GM12878 (cell line): ENCODE measurements at regions not wholly inside any gene's neighbourhood (a gene's known extent, or its start where the extent isn't known, plus 50 kb on each side); places are given as distances from the start of the nearest gene placed in this dataset.

ENCODE experiments used
- ATAC-seq: fragments of 200-7000 bp; cut with Tn5 transposase; 3 replicates; pipeline ENCODE4 v1.9.1; 2020; ENCODE audit warnings: mild to moderate bottlenecking, moderate library complexity
- BruUV-seq: library from RNA; stranded (reverse); fragments of 400-500 nt; replicated peaks from 2 replicates; lab custom pipeline; 2021; lab: Mats Ljungman, UMichigan
- CTCF ChIA-PET: fragments of 300-600 bp; sonication (Branson Sonifier 250); formaldehyde crosslinking; extraction: SDS; loops from one replicate; lab custom pipeline; 2021; ENCODE audit warnings: inconsistent platforms; lab: Yijun Ruan, JAX
- POLR2A ChIA-PET: fragments of 350-600 bp; formaldehyde crosslinking; extraction: SDS; loops from one replicate; lab custom pipeline; 2021; ENCODE audit warnings: inconsistent platforms; lab: Charles Lee
- RAD21 ChIA-PET: fragments of 300-600 bp; sonication (Branson Sonifier 250); formaldehyde crosslinking; loops from one replicate; lab custom pipeline; 2023; ENCODE audit warnings: antibody characterized with exemption; ENCODE audit not compliant: unreplicated experiment; lab: Charles Lee
- SMC1A ChIA-PET: fragments of 300-600 bp; sonication (Branson Sonifier 250); formaldehyde crosslinking; loops from one replicate; lab custom pipeline; 2023; ENCODE audit not compliant: unreplicated experiment, uncharacterized antibody; lab: Charles Lee
- DNase-seq: peaks from one replicate; pipeline ENCODE4 v3.0.0-alpha.2; 2011; ENCODE audit warnings: low read depth, low spot score
- FAIRE-seq: peaks from 3 replicates; lab custom pipeline; 2011; peaks lifted over from hg19 to GRCh38; lab: Jason Lieb, UNC
- H2AFZ ChIP-seq: 2 replicates; pipeline ENCODE4 v1.6.0; 2011; ENCODE audit warnings: low read depth, low read length, control low read depth; ENCODE audit not compliant: control insufficient read depth
- H3K27ac ChIP-seq: 2 replicates; pipeline ENCODE4 v1.5.1; 2011; ENCODE audit warnings: control low read depth; ENCODE audit not compliant: control insufficient read depth, insufficient read depth
- H3K27me3 ChIP-seq, 2 experiments: replicated peaks in 1 of 2; 2 replicates each; pipeline versions ENCODE4 v1.6.0 to v1.6.1; 2011; ENCODE audit warnings: low read length in 1 of 2; ENCODE audit not compliant: control insufficient read depth in 2 of 2, insufficient read depth in 2 of 2
- H3K36me3 ChIP-seq, 2 experiments: 2 replicates each; pipeline ENCODE4 v1.5.1; 2011; ENCODE audit warnings: low read length in 1 of 2; ENCODE audit not compliant: control insufficient read depth in 2 of 2, insufficient read depth in 2 of 2
- H3K4me1 ChIP-seq: 2 replicates; pipeline ENCODE4 v1.6.1; 2011; ENCODE audit warnings: mild to moderate bottlenecking, low read length, moderate library complexity, mixed read lengths; ENCODE audit not compliant: control insufficient read depth, insufficient read depth
- H3K4me2 ChIP-seq: 2 replicates; pipeline ENCODE4 v1.6.0; 2011; ENCODE audit warnings: control low read depth; ENCODE audit not compliant: control insufficient read depth, insufficient read depth
- H3K4me3 ChIP-seq: fragments of 200-600 bp; sonication (generic); 2 replicates; pipeline ENCODE4 v1.5.1; 2016
- H3K79me2 ChIP-seq: 2 replicates; pipeline ENCODE4 v1.6.0; 2011; ENCODE audit warnings: low read length; ENCODE audit not compliant: control insufficient read depth, insufficient read depth
- H3K9ac ChIP-seq: 2 replicates; pipeline ENCODE4 v1.8.0; 2011; ENCODE audit warnings: low read length, control low read depth, mixed read lengths; ENCODE audit not compliant: control insufficient read depth, insufficient read depth
- H3K9me3 ChIP-seq: replicated peaks from 3 replicates; pipeline ENCODE4 v1.5.1; 2011; ENCODE audit warnings: mild to moderate bottlenecking, low read length; ENCODE audit not compliant: control insufficient read depth, insufficient read depth
- H4K20me1 ChIP-seq: 2 replicates; pipeline ENCODE4 v1.6.0; 2011; ENCODE audit not compliant: control insufficient read depth, insufficient read depth
- CHD2 ChIP-seq: IDR thresholded peaks from 2 replicates; pipeline ENCODE4 v1.6.1; 2011; ENCODE audit warnings: low read depth, low read length, improper control_type of control experiment, borderline replicate concordance
- WGBS: methylation state at CpG from one replicate; pipeline ENCODE4 v1.1.6; 2016; ENCODE audit warnings: low lambda C conversion rate; ENCODE audit not compliant: insufficient replicate concordance, insufficient coverage; ENCODE audit errors: missing lambda C conversion rate; 5-methylcytosine and 5-hydroxymethylcytosine counted together
- in situ Hi-C: fragments of 300-500 bp; cut with MboI; formaldehyde crosslinking; loops from 9 replicates; pipeline ENCODE4 v1.14.3; 2018; ENCODE audit warnings: mixed read lengths
- intact Hi-C: fragments of 100-400 bp; cut with micrococcal nuclease; formaldehyde crosslinking; loops from one replicate; pipeline ENCODE4 v1.14.2; 2022; ENCODE audit not compliant: unreplicated experiment
- TF ChIP-seq, protein P1 (sequence below), 3 experiments: IDR thresholded peaks in 2 of 3; conservative IDR thresholded peaks in 1 of 3; 2 replicates each; pipeline ENCODE4 v1.5.1; 2011; ENCODE audit warnings: low read depth in 3 of 3, low read length in 3 of 3, mild to moderate bottlenecking in 3 of 3, control low read depth in 2 of 3, moderate library complexity in 2 of 3, inconsistent platforms in 1 of 3, mixed read lengths in 1 of 3; ENCODE audit not compliant: control insufficient read depth in 2 of 3, insufficient read depth in 1 of 3; ENCODE audit errors: extremely low read depth in 1 of 3
- TF ChIP-seq, protein P2 (sequence below): fragments of 150-350 bp; IDR thresholded peaks from 2 replicates; pipeline ENCODE4 v1.6.1; 2014; ENCODE audit warnings: mild to moderate bottlenecking, low read depth, low read length
- TF ChIP-seq, protein P3 (sequence below): fragments of 450-650 bp; IDR thresholded peaks from 2 replicates; pipeline ENCODE4 v1.6.1; 2017; ENCODE audit warnings: antibody characterized with exemption, mild to moderate bottlenecking, moderate library complexity
- TF ChIP-seq, protein P4 (sequence below): IDR thresholded peaks from 2 replicates; pipeline ENCODE4 v1.6.1; 2011; ENCODE audit warnings: low read depth, low read length, improper control_type of control experiment, borderline replicate concordance
- TF ChIP-seq, protein P5 (sequence below): IDR thresholded peaks from 2 replicates; pipeline ENCODE4 v1.6.1; 2012; ENCODE audit warnings: low read depth, low read length, improper control_type of control experiment
- TF ChIP-seq, protein P6 (sequence below): fragments of 450-650 bp; IDR thresholded peaks from 2 replicates; pipeline ENCODE4 v1.6.1; 2016; ENCODE audit warnings: mild to moderate bottlenecking

DNA sequence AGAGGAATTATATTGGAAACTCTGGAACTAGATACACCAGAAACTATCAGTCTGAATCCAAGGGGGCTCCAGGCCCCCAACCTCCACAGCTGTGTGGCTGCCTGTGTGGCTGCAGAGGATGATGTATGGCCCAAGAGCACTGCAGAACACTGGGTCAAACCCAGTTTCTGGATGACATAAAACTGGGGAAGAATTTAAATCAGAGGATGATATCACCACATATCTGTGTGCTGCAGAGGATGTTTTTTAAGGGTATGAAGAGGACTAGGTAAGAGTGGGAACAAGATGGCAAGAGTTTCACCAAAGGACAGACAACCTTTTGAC lies 226.4 kb downstream of the SUCLA2 start:
- no peaks in the 10 kb centered on the region for H3K4me1 ChIP-seq
- SMC1A ChIA-PET: interaction anchor here (1.5 to 1.6 kb wide), 2 partner anchors 880 to 943 kb away, joined by 3 to 4 read pairs; no protein-coding TSS in a partner anchor
- POLR2A ChIA-PET: no interaction called here
- TF ChIP-seq, protein P1, sequence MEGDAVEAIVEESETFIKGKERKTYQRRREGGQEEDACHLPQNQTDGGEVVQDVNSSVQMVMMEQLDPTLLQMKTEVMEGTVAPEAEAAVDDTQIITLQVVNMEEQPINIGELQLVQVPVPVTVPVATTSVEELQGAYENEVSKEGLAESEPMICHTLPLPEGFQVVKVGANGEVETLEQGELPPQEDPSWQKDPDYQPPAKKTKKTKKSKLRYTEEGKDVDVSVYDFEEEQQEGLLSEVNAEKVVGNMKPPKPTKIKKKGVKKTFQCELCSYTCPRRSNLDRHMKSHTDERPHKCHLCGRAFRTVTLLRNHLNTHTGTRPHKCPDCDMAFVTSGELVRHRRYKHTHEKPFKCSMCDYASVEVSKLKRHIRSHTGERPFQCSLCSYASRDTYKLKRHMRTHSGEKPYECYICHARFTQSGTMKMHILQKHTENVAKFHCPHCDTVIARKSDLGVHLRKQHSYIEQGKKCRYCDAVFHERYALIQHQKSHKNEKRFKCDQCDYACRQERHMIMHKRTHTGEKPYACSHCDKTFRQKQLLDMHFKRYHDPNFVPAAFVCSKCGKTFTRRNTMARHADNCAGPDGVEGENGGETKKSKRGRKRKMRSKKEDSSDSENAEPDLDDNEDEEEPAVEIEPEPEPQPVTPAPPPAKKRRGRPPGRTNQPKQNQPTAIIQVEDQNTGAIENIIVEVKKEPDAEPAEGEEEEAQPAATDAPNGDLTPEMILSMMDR (IDR thresholded peaks at IDR 0.05 in 2 of 3, conservative IDR thresholded peaks at IDR 0.05 in 1 of 3; ENCODE audit: control insufficient read depth in 2 of 3, extremely low read depth in 1 of 3, insufficient read depth in 1 of 3, low read depth in 3 of 3, low read length in 3 of 3): no peak
- no peak for TF ChIP-seq CHD2
- TF ChIP-seq, all 136 proteins: peak for 0
- H3K79me2 ChIP-seq: no peaks in the 10 kb centered on the region
- no peaks in the 10 kb centered on the region for H3K36me3 ChIP-seq
- CTCF ChIA-PET: interaction anchor here (1.6 to 3.3 kb wide), 3 partner anchors 801 to 943 kb away, joined by 7 to 20 read pairs (median 9); no protein-coding TSS in a partner anchor
- H3K27me3 ChIP-seq: no peaks in the 10 kb centered on the region
- BruUV-seq: no TSS peak
- no peak for FAIRE-seq
- in situ Hi-C loops (loop anchor here (10.0 kb wide), 1 partner anchor 880 kb away; the partner anchor contains the start of gene HTR2A), intact Hi-C loops (loop anchor here (1.0 to 10.0 kb wide), 5 partner anchors 186 to 1012 kb away; no protein-coding TSS in a partner anchor)
- RAD21 ChIA-PET: interaction anchor here (2.1 kb wide), 1 partner anchor 944 kb away, joined by 4 read pairs; no protein-coding TSS in a partner anchor
- no peak overlapping the region for H3K9ac ChIP-seq
- peak; percentile 18 for ATAC-seq
- no peaks in the 10 kb centered on the region for H4K20me1 ChIP-seq
- H2AFZ ChIP-seq: no peak overlapping the region
- no peak for DNase-seq
- H3K4me2 ChIP-seq: no peak overlapping the region
- no peak overlapping the region for H3K27ac ChIP-seq
- H3K4me3 ChIP-seq: no peak overlapping the region
- H3K9me3 ChIP-seq: no peaks in the 10 kb centered on the region

DNA sequence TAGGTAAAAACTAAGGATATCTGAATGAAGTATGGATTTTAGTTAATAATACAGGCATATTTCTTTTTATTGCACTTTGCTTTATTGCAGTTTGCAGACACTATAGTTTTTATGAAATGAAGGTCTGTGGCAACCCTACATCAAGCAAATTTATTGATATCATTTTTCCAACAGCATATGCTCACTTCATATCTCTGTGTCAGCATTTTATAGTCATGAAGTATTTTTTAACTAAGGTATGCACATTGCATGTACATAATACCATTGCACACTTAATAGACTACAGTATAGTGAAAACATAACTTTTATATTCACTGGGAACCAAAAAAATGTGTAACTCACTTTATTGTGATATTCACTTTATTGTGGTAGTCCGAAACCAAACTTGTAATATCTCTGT lies 236.3 kb downstream of the SUCLA2 start:
- H3K27me3 ChIP-seq: no peaks in the 10 kb centered on the region
- H2AFZ ChIP-seq: no peak overlapping the region
- intact Hi-C loops: no loop called here
- H3K4me3 ChIP-seq: no peak overlapping the region
- H3K4me2 ChIP-seq: no peak overlapping the region
- WGBS: 0% methylated on average over 1 of the region's 1 CpG
- H3K79me2 ChIP-seq: no peaks in the 10 kb centered on the region
- no peak overlapping the region for H3K9ac ChIP-seq
- ChIA-PET SMC1A (no interaction called here), POLR2A (no interaction called here), RAD21 (no interaction called here), CTCF (no interaction called here)
- BruUV-seq: no TSS peak
- DNase-seq (no peak), FAIRE-seq (no peak), ATAC-seq (no peak)
- no peaks in the 10 kb centered on the region for H4K20me1 ChIP-seq
- no peaks in the 10 kb centered on the region for H3K9me3 ChIP-seq
- H3K4me1 ChIP-seq: no peaks in the 10 kb centered on the region
- H3K36me3 ChIP-seq: no peaks in the 10 kb centered on the region
- no peak overlapping the region for H3K27ac ChIP-seq
- in situ Hi-C loops: no loop called here
- TF ChIP-seq, protein P2, sequence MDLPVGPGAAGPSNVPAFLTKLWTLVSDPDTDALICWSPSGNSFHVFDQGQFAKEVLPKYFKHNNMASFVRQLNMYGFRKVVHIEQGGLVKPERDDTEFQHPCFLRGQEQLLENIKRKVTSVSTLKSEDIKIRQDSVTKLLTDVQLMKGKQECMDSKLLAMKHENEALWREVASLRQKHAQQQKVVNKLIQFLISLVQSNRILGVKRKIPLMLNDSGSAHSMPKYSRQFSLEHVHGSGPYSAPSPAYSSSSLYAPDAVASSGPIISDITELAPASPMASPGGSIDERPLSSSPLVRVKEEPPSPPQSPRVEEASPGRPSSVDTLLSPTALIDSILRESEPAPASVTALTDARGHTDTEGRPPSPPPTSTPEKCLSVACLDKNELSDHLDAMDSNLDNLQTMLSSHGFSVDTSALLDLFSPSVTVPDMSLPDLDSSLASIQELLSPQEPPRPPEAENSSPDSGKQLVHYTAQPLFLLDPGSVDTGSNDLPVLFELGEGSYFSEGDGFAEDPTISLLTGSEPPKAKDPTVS: no peak
- TF ChIP-seq, protein P3, sequence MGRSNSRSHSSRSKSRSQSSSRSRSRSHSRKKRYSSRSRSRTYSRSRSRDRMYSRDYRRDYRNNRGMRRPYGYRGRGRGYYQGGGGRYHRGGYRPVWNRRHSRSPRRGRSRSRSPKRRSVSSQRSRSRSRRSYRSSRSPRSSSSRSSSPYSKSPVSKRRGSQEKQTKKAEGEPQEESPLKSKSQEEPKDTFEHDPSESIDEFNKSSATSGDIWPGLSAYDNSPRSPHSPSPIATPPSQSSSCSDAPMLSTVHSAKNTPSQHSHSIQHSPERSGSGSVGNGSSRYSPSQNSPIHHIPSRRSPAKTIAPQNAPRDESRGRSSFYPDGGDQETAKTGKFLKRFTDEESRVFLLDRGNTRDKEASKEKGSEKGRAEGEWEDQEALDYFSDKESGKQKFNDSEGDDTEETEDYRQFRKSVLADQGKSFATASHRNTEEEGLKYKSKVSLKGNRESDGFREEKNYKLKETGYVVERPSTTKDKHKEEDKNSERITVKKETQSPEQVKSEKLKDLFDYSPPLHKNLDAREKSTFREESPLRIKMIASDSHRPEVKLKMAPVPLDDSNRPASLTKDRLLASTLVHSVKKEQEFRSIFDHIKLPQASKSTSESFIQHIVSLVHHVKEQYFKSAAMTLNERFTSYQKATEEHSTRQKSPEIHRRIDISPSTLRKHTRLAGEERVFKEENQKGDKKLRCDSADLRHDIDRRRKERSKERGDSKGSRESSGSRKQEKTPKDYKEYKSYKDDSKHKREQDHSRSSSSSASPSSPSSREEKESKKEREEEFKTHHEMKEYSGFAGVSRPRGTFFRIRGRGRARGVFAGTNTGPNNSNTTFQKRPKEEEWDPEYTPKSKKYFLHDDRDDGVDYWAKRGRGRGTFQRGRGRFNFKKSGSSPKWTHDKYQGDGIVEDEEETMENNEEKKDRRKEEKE: no peak
- TF ChIP-seq, protein P4, sequence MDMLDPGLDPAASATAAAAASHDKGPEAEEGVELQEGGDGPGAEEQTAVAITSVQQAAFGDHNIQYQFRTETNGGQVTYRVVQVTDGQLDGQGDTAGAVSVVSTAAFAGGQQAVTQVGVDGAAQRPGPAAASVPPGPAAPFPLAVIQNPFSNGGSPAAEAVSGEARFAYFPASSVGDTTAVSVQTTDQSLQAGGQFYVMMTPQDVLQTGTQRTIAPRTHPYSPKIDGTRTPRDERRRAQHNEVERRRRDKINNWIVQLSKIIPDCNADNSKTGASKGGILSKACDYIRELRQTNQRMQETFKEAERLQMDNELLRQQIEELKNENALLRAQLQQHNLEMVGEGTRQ: no peak
- TF ChIP-seq, protein P5, sequence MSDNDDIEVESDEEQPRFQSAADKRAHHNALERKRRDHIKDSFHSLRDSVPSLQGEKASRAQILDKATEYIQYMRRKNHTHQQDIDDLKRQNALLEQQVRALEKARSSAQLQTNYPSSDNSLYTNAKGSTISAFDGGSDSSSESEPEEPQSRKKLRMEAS: no peak
- TF ChIP-seq, protein P6, sequence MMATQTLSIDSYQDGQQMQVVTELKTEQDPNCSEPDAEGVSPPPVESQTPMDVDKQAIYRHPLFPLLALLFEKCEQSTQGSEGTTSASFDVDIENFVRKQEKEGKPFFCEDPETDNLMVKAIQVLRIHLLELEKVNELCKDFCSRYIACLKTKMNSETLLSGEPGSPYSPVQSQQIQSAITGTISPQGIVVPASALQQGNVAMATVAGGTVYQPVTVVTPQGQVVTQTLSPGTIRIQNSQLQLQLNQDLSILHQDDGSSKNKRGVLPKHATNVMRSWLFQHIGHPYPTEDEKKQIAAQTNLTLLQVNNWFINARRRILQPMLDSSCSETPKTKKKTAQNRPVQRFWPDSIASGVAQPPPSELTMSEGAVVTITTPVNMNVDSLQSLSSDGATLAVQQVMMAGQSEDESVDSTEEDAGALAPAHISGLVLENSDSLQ: no peak
